HG02763 (cell line): ENCODE measurements at regions not wholly inside any gene's neighbourhood (a gene's known extent, or its start where the extent isn't known, plus 50 kb on each side); places are given as distances from the start of the nearest gene placed in this dataset.
"Not testable (repeated sequence)": the region's sequence is repeated elsewhere in the genome, so short reads cannot be mapped to it uniquely, and the experiment has no call there.

Experiments
- ATAC-seq: cut with Tn5 transposase; IDR thresholded peaks from one replicate; pipeline ENCODE4 v1.9.1; 2021; ENCODE audit warnings: mild to moderate bottlenecking, moderate library complexity; ENCODE audit not compliant: unreplicated experiment

DNA sequence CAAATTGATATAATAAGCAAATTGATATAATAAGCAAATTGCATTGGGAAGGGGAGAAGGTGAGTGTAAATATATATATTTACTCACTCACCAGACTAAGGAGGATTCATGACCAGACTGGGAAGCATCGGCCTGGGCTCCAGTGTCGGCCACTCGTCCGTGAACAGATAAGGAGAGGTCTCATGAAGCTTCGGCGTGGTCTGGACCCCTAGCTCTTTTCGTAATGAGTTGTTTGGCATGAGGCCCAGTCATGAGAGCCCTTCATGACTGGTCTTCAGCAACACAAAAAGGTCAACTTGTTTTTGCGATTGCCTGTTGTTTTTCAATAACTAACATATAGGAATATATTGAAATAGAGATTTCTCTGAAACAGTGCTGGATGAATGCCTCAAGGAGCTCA is 222.9 kb upstream of the KCNK2 start:
- no peak for ATAC-seq

DNA sequence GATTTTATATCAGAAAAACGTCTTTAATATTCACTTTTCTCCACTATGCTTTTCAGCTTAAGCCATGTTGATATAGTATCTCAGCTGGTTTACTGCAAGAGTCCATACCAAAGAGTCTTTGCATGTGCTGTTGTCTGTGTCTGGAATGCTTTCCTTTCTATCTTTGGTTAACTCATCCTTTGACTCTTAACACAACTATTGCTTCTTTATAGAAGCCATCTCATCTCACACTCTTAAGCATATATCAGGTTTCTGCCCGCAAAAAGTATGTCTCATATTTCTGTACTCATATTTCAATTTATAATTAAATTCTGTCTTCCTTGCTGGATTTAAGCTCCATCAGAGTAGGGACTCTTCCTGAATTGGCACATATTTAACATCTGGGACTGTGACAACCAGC is 220.9 kb upstream of the KCNK2 start:
- ATAC-seq: no peak

DNA sequence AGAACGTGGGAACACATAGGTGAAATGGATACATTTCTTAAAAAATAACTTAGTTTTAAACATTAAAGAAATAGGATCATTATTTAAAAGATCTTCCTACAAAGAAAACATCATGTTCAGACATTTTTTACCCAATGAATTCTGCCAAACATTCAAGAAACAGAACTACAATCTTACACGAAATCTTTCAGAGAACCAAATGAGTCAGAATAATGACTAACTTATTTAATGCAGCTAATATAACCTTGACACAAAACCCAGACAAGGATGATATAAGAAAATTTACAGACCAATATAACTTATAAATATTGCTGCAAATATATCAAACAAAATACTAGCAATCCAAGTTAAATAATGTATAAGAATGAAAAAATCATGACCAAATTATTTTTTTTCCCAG is 220.1 kb upstream of the KCNK2 start:
- no peak for ATAC-seq

GRCh38 chr1:214864896-214865688 is 217.4 kb upstream of the KCNK2 start:
- ATAC-seq: no peak

- ATAC-seq: not testable (repeated sequence)
These were observed 212.1 kb upstream of the KCNK2 start for GRCh38 chr1:214870426-214870825.

- ATAC-seq: no peak
These were observed 201.6 kb upstream of the KCNK2 start for GRCh38 chr1:214880956-214881355.

GRCh38 chr1:214882616-214883015 is 199.9 kb upstream of the KCNK2 start:
- ATAC-seq: no peak

GRCh38 chr1:214895011-214895600 is 187.4 kb upstream of the KCNK2 start:
- ATAC-seq: no peak

- ATAC-seq: no peak
These were observed 185.6 kb upstream of the KCNK2 start for GRCh38 chr1:214896921-214897320.

- ATAC-seq: no peak
These were observed 185.0 kb upstream of the KCNK2 start for GRCh38 chr1:214897581-214897980.

DNA sequence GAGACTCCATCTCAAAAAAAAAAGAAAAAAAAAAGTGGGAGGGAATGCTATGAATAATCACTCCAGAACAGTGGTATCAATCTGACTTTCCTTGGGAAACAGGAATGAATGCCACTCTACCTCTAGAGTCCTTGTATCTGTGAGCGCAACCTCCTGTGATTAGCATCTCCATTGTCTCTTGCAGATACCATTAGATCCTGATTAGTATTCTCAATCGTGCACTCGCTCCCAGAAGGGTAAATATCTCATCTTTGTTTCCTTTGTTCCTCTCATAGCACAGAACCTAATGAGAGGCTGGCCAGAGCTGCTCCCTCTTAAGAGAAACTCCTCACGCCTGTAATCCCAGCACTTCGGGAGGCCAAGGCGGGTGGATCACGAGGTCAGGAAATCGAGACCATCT is 184.4 kb upstream of the KCNK2 start:
- ATAC-seq: no peak

GRCh38 chr1:214898718-214899117 is 183.8 kb upstream of the KCNK2 start:
- ATAC-seq: no peak

GRCh38 chr1:214899908-214900460 is 182.6 kb upstream of the KCNK2 start:
- no peak for ATAC-seq

DNA sequence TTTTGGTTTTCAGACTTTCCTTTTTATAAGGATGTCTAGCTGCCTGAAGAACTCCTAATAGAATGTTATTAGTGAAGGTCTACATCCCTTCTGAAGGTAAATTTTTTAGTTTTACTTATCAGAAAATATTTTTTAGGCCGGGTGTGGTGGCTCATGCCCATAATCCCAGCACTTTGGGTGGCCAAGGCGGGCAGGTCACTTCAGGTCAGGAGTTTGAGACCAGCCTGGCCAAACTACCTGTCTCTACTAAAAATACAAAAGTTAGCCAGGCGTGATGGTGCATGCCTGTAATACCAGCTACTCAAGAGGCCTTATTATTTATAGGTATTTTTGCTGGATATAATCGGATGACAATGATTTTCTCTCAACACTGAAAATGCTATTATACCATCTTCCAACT is 181.9 kb upstream of the KCNK2 start:
- no peak for ATAC-seq

GRCh38 chr1:214901718-214902117 is 180.8 kb upstream of the KCNK2 start:
- ATAC-seq: no peak

DNA sequence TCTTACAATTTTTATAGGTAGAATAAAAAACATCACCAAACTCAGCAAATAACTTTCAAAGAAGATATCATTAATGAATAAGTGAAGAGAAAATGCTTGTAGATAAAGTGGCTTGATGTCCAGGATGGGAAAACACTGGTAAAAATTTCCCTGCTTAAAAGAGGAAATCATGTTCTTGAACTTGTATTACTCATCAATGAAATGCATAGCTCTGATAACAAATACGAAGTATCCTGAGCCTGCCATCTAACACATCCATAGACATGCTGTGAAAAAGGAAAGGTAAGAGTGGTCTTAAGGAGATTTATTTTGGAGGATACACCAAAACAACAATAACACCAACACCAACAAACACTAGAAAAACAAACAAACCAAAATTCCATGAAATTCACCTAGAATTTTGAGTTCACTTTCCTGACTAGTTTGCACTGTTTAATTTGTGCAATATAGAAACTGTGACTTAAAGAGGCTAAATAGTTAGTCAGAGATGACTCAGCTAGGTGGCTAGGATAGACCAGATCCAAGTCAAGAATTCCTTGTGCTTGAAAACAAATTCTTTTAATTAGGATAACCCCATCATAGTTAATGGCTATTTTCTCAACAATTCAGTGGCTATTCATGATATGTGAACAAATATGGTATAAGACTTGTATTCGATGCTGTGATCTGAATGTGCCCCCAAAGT is 179.8 kb upstream of the KCNK2 start:
- ATAC-seq: no peak

- ATAC-seq: no peak
These were observed 170.4 kb upstream of the KCNK2 start for GRCh38 chr1:214912127-214912526.

GRCh38 chr1:214913966-214914365 is 168.6 kb upstream of the KCNK2 start:
- ATAC-seq: no peak

GRCh38 chr1:214917081-214917635 is 165.4 kb upstream of the KCNK2 start:
- no peak for ATAC-seq

DNA sequence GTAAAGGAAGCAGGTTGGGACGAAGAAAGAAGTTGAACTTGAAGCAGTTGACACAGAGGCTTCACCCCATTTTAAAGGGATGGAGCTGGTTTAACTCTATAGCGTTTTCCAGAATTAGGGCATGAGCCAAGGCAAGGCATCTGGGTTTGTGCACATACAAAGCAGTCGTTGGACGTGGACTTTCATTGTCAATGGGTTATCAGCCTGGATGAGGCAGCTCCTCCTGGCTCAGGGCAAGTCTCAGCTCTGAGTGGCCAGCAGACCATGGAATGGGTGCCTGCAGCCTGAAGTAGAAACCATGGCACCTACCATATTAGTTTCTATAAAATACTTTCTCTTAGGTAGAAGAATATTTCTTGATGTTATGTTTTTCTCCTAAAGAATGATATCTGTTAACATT is 163.8 kb upstream of the KCNK2 start:
- no peak for ATAC-seq

DNA sequence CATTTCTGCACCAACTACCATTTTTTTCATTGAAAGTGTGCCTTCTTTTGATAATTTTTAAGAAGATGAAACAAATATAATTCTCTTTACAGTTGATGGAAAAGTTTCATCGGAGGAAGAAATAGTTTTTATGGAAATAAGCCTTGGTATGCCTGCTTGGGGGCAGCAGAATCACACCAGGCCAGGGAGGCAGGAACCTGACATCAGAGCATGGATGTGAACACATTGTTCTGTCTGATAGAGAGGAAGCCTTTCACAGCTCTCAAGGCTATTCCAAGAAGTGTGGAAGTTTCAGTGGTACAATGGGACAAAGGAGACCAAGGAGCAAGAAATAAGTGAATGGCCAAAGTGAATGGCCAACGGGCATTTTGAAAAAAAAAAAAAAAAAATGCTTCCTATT is 162.2 kb upstream of the KCNK2 start:
- ATAC-seq: no peak
